ENCODE measurements at regions not wholly inside any gene's neighbourhood (a gene's known extent, or its start where the extent isn't known, plus 50 kb on each side); places are given as distances from the start of the nearest gene placed in this dataset.

- TF ChIP-seq GATA2 (IDR thresholded peaks at IDR 0.05; ENCODE audit: low read depth, low read length), result no peak
- TF ChIP-seq GATA3 (IDR thresholded peaks at IDR 0.05; ENCODE audit: low read depth, low read length), result no peak
Measured at GRCh38 chr2:60366135-60366712, 187.2 kb downstream of the BCL11A start.
